Upper lobe of left lung (tissue), 4 donors: ENCODE measurements at regions not wholly inside any gene's neighbourhood (a gene's known extent, or its start where the extent isn't known, plus 50 kb on each side); places are given as distances from the start of the nearest gene placed in this dataset.

Experiments used
- CTCF ChIP-seq, 6 experiments: fragments of 450-650 bp in 4 of 6; fragments of 200-600 bp in 2 of 6; sonication (generic) in 2 of 6; IDR thresholded peaks; one replicate each; pipeline ENCODE4 v1.5.1; 2016 to 2019; ENCODE audit warnings: antibody characterized with exemption in 6 of 6
- EP300 ChIP-seq, 4 donors: sonication (generic); formaldehyde crosslinking; IDR thresholded peaks; one replicate each; pipeline ENCODE4 v1.5.1; 2017; ENCODE audit warnings: antibody characterized with exemption in 4 of 4, control low read depth in 2 of 4
- POLR2A ChIP-seq, 4 donors: fragments of 450-650 bp; IDR thresholded peaks; one replicate each; pipeline ENCODE4 v1.5.1; 2016 to 2017; ENCODE audit warnings: antibody characterized with exemption in 4 of 4, mild to moderate bottlenecking in 2 of 4

- TF ChIP-seq EP300 (IDR thresholded peaks at IDR 0.05) (no peak), POLR2A (IDR thresholded peaks at IDR 0.05) (no peak), CTCF (IDR thresholded peaks at IDR 0.05) (no peak)
Measured at GRCh38 chr4:169841776-169842175, 84.0 kb upstream of the HPF1 start.
